Ishikawa (cell line): ENCODE measurements at regions not wholly inside any gene's neighbourhood (a gene's known extent, or its start where the extent isn't known, plus 50 kb on each side); places are given as distances from the start of the nearest gene placed in this dataset.

Experiments used
- CEBPB ChIP-seq: IDR thresholded peaks from 2 replicates; pipeline ENCODE4 v1.6.1; 2012
- NFIC ChIP-seq: IDR thresholded peaks from 2 replicates; pipeline ENCODE4 v1.6.1; 2012
- TEAD4 ChIP-seq: IDR thresholded peaks from 2 replicates; pipeline ENCODE4 v1.6.1; 2012
- YY1 ChIP-seq: IDR thresholded peaks from 2 replicates; pipeline ENCODE4 v1.6.1; 2012; ENCODE audit warnings: low read depth
- ZBTB7A ChIP-seq: IDR thresholded peaks from 2 replicates; pipeline ENCODE4 v1.6.1; 2012; ENCODE audit warnings: low read depth
- TF ChIP-seq, protein P1 (sequence below): IDR thresholded peaks from 2 replicates; pipeline ENCODE4 v1.6.1; 2012
- TF ChIP-seq, protein P2 (sequence below): IDR thresholded peaks from 2 replicates; pipeline ENCODE4 v1.6.1; 2012; ENCODE audit warnings: low read depth, mild to moderate bottlenecking

DNA sequence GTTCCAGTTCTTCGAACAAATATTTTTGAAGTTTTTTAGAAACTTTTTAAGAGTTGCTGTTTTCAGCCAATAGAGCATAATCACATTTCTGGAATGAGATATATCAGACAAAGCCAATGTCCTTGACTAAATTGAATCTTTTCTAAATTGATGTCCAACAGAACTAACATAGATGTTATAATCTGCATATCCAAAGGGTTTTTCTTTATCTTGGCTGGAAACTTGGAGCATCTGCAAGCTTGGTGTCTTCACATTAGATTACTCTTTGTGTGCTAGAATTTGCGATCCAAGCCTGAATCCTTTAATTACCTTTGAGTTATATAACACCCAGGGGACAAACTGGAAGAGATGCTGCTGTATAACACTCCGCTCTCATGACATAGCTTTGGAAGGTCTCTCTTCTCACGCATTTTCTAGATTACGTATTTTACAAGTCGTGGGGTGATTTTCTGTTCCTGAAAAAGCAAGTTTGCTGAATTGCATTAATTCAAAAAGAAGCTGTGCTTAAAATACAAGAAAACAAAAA, 64.4 kb upstream of the FUCA2 start:
- TF ChIP-seq, protein P1, sequence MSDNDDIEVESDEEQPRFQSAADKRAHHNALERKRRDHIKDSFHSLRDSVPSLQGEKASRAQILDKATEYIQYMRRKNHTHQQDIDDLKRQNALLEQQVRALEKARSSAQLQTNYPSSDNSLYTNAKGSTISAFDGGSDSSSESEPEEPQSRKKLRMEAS: no peak
- TF ChIP-seq TEAD4 (no peak), NFIC (no peak), YY1 (no peak), CEBPB (no peak), ZBTB7A (no peak)
- TF ChIP-seq, protein P2, sequence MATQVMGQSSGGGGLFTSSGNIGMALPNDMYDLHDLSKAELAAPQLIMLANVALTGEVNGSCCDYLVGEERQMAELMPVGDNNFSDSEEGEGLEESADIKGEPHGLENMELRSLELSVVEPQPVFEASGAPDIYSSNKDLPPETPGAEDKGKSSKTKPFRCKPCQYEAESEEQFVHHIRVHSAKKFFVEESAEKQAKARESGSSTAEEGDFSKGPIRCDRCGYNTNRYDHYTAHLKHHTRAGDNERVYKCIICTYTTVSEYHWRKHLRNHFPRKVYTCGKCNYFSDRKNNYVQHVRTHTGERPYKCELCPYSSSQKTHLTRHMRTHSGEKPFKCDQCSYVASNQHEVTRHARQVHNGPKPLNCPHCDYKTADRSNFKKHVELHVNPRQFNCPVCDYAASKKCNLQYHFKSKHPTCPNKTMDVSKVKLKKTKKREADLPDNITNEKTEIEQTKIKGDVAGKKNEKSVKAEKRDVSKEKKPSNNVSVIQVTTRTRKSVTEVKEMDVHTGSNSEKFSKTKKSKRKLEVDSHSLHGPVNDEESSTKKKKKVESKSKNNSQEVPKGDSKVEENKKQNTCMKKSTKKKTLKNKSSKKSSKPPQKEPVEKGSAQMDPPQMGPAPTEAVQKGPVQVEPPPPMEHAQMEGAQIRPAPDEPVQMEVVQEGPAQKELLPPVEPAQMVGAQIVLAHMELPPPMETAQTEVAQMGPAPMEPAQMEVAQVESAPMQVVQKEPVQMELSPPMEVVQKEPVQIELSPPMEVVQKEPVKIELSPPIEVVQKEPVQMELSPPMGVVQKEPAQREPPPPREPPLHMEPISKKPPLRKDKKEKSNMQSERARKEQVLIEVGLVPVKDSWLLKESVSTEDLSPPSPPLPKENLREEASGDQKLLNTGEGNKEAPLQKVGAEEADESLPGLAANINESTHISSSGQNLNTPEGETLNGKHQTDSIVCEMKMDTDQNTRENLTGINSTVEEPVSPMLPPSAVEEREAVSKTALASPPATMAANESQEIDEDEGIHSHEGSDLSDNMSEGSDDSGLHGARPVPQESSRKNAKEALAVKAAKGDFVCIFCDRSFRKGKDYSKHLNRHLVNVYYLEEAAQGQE: no peak
